ENCODE measurements at regions not wholly inside any gene's neighbourhood (a gene's known extent, or its start where the extent isn't known, plus 50 kb on each side); places are given as distances from the start of the nearest gene placed in this dataset.

GRCh38 chr14:46381674-46382073, 269.9 kb downstream of the RPL10L start:
- Histone ChIP-seq H3K9me3 (ENCODE audit: control insufficient read depth, insufficient read depth, low read depth, low read length) (no peaks in the 10 kb centered on the region), H3K27ac (ENCODE audit: extremely low read depth, low read depth, low read length) (no peak overlapping the region), H3K36me3 (ENCODE audit: control insufficient read depth in 2 of 2, insufficient read depth in 1 of 2, low read length in 2 of 2) (no peaks in the 10 kb centered on the region), H3K4me3 (ENCODE audit: low read depth, low read length) (no peak overlapping the region), H3K4me1 (ENCODE audit: control insufficient read depth, insufficient read depth, low read length) (no peaks in the 10 kb centered on the region)
- CTCF ChIA-PET = no interaction called here
- POLR2A ChIA-PET = no interaction called here
- TF ChIP-seq ZBTB7A (tag by site-specific recombination; IDR thresholded peaks at IDR 0.05; ENCODE audit: low read depth) = no peak
- no peak for TF ChIP-seq ZNF776 (tag by site-specific recombination; IDR thresholded peaks at IDR 0.05; ENCODE audit: borderline replicate concordance)
- no peak for TF ChIP-seq ZNF560 (tag by site-specific recombination; IDR thresholded peaks at IDR 0.05; ENCODE audit: borderline replicate concordance)
- TF ChIP-seq ZNF701 (tag by site-specific recombination; IDR thresholded peaks at IDR 0.05) = no peak
- no peak for TF ChIP-seq ZNF658 (tag by site-specific recombination; IDR thresholded peaks at IDR 0.05)
- TF ChIP-seq ZBTB20 (tag by site-specific recombination; IDR thresholded peaks at IDR 0.05) = no peak
- TF ChIP-seq HOXA7 (CRISPR knock-in tag; IDR thresholded peaks at IDR 0.05; ENCODE audit: borderline replicate concordance) = no peak
- no peak for TF ChIP-seq ZBTB44 (tag by site-specific recombination; IDR thresholded peaks at IDR 0.05)

- TF ChIP-seq ZNF513 (tag by site-specific recombination; IDR thresholded peaks at IDR 0.05) = no peak
- TF ChIP-seq ZXDB (tag by site-specific recombination; IDR thresholded peaks at IDR 0.05) = no peak
- no peak for TF ChIP-seq ZNF239 (tag by site-specific recombination; IDR thresholded peaks at IDR 0.05)
- TF ChIP-seq BCL11A (tag by site-specific recombination; IDR thresholded peaks at IDR 0.05; ENCODE audit: low read depth) = no peak
- no peak for TF ChIP-seq ZNF19 (tag by site-specific recombination; IDR thresholded peaks at IDR 0.05; ENCODE audit: low read depth)
- TF ChIP-seq ZNF76 (tag by site-specific recombination; IDR thresholded peaks at IDR 0.05; ENCODE audit: borderline replicate concordance, low read depth) = no peak
- TF ChIP-seq OSR2 (tag by site-specific recombination; IDR thresholded peaks at IDR 0.05) = no peak
- no peak overlapping the region for H3K4me3 ChIP-seq (ENCODE audit: low read depth, low read length)
- CTCF ChIA-PET = no interaction called here
- no peak overlapping the region for H3K27ac ChIP-seq (ENCODE audit: extremely low read depth, low read depth, low read length)
- POLR2A ChIA-PET = no interaction called here
- H3K36me3 ChIP-seq (ENCODE audit: control insufficient read depth in 2 of 2, insufficient read depth in 1 of 2, low read length in 2 of 2) = no peaks in the 10 kb centered on the region
- no peaks in the 10 kb centered on the region for H3K9me3 ChIP-seq (ENCODE audit: control insufficient read depth, insufficient read depth, low read depth, low read length)
- no peaks in the 10 kb centered on the region for H3K4me1 ChIP-seq (ENCODE audit: control insufficient read depth, insufficient read depth, low read length)
Measured at GRCh38 chr14:46378248-46378647, 273.3 kb downstream of the RPL10L start.

GRCh38 chr14:46377305-46377704, 274.3 kb downstream of the RPL10L start:
- Histone ChIP-seq H3K36me3 (ENCODE audit: control insufficient read depth in 2 of 2, insufficient read depth in 1 of 2, low read length in 2 of 2) (no peaks in the 10 kb centered on the region), H3K27ac (ENCODE audit: extremely low read depth, low read depth, low read length) (no peak overlapping the region), H3K4me1 (ENCODE audit: control insufficient read depth, insufficient read depth, low read length) (no peaks in the 10 kb centered on the region), H3K4me3 (ENCODE audit: low read depth, low read length) (no peak overlapping the region), H3K9me3 (ENCODE audit: control insufficient read depth, insufficient read depth, low read depth, low read length) (no peaks in the 10 kb centered on the region)
- POLR2A ChIA-PET = no interaction called here
- CTCF ChIA-PET = interaction anchor here (1.1 kb wide), 1 partner anchor 113 kb away, joined by 3 read pairs; no protein-coding TSS in a partner anchor
- TF ChIP-seq ZSCAN4 (tag by site-specific recombination; IDR thresholded peaks at IDR 0.05) (no peak), ZNF529 (tag by site-specific recombination; IDR thresholded peaks at IDR 0.05; ENCODE audit: insufficient replicate concordance) (no peak), ZSCAN5A (tag by site-specific recombination; IDR thresholded peaks at IDR 0.05) (no peak), ZFP69B (tag by site-specific recombination; IDR thresholded peaks at IDR 0.05) (no peak), ZNF133 (tag by site-specific recombination; IDR thresholded peaks at IDR 0.05) (no peak), ZBTB49 (tag by site-specific recombination; IDR thresholded peaks at IDR 0.05; ENCODE audit: low read depth) (no peak), ZNF416 (tag by site-specific recombination; IDR thresholded peaks at IDR 0.05) (no peak), ZNF2 (tag by site-specific recombination; IDR thresholded peaks at IDR 0.05) (no peak), SP7 (tag by site-specific recombination; IDR thresholded peaks at IDR 0.05) (no peak)
